ENCODE measurements at regions not wholly inside any gene's neighbourhood (a gene's known extent, or its start where the extent isn't known, plus 50 kb on each side); places are given as distances from the start of the nearest gene placed in this dataset.

- TF ChIP-seq CTCF (conservative IDR thresholded peaks at IDR 0.05) (no peak), EZH2 (IDR thresholded peaks at IDR 0.05; ENCODE audit: low read depth) (no peak)
Measured at GRCh38 chr1:104868794-104869193, 1119.1 kb downstream of the AMY1C start.

Data from PC-9 (cell line).